HCT116 (cell line): ENCODE measurements at regions not wholly inside any gene's neighbourhood (a gene's known extent, or its start where the extent isn't known, plus 50 kb on each side); places are given as distances from the start of the nearest gene placed in this dataset.

Source experiments
- CTCF ChIP-seq, 3 experiments: fragments of 200-600 bp in 1 of 3; sonication (generic) in 1 of 3; IDR thresholded peaks in 2 of 3; conservative IDR thresholded peaks in 1 of 3; 2 replicates each; pipeline ENCODE4 v1.5.1; 2012 to 2017; ENCODE audit warnings: low read depth in 2 of 3, low read length in 2 of 3, antibody characterized with exemption in 1 of 3, borderline replicate concordance in 1 of 3, control low read depth in 1 of 3, mild to moderate bottlenecking in 1 of 3, mixed read lengths in 1 of 3, mixed run types in 1 of 3, moderate library complexity in 1 of 3; ENCODE audit not compliant: insufficient read depth in 1 of 3
- ELF1 ChIP-seq: IDR thresholded peaks from 2 replicates; pipeline ENCODE4 v1.6.1; 2012; ENCODE audit warnings: low read depth, borderline replicate concordance
- EZH2 ChIP-seq: fragments of 200-600 bp; sonication (generic); IDR thresholded peaks from 2 replicates; pipeline ENCODE4 v1.6.1; 2017; ENCODE audit warnings: antibody characterized with exemption, mixed run types
- EZH2phosphoT487 ChIP-seq: fragments of 200-600 bp; IDR thresholded peaks from 2 replicates; pipeline ENCODE4 v1.6.1; 2018; ENCODE audit warnings: antibody characterized with exemption, borderline replicate concordance
- MAX ChIP-seq: IDR thresholded peaks from 2 replicates; pipeline ENCODE4 v1.6.1; 2012
- POLR2A ChIP-seq: IDR thresholded peaks from 2 replicates; pipeline ENCODE4 v1.7.0; 2011; ENCODE audit warnings: borderline replicate concordance; ENCODE audit not compliant: insufficient read depth, insufficient read length; ENCODE audit errors: extremely low read depth
- POLR2AphosphoS5 ChIP-seq: IDR thresholded peaks from 2 replicates; pipeline ENCODE4 v1.6.1; 2011; ENCODE audit warnings: mild to moderate bottlenecking, low read depth, low read length, moderate library complexity
- RAD21 ChIP-seq: IDR thresholded peaks from 2 replicates; pipeline ENCODE4 v1.6.1; 2012; ENCODE audit warnings: low read depth, mild to moderate bottlenecking
- SP1 ChIP-seq: IDR thresholded peaks from 2 replicates; pipeline ENCODE4 v1.6.1; 2012; ENCODE audit warnings: low read depth
- SRF ChIP-seq: IDR thresholded peaks from 2 replicates; pipeline ENCODE4 v1.6.1; 2012; ENCODE audit warnings: low read depth
- ZFX ChIP-seq: fragments of 450-650 bp; IDR thresholded peaks from 2 replicates; pipeline ENCODE4 v1.6.1; 2017
- ZNF274 ChIP-seq: fragments of 200-500 bp; sonication (Bioruptor generic); IDR thresholded peaks from 2 replicates; pipeline ENCODE4 v1.6.1; 2014; ENCODE audit warnings: mild to moderate bottlenecking, low read depth, low read length, inconsistent platforms

GRCh38 chr13:48819376-48819775 lies 156.3 kb upstream of the FNDC3A start:
- TF ChIP-seq ZNF274 (no peak), POLR2AphosphoS5 (no peak), ZFX (no peak), CTCF (IDR thresholded peaks at IDR 0.05 in 2 of 3, conservative IDR thresholded peaks at IDR 0.05 in 1 of 3; ENCODE audit: borderline replicate concordance in 1 of 3, insufficient read depth in 1 of 3, low read depth in 2 of 3, low read length in 2 of 3) (no peak), SP1 (no peak), POLR2A (no peak), EZH2 (no peak), EZH2phosphoT487 (no peak), RAD21 (no peak), MAX (no peak), ELF1 (no peak), SRF (no peak)
